ENCODE measurements at regions not wholly inside any gene's neighbourhood (a gene's known extent, or its start where the extent isn't known, plus 50 kb on each side); places are given as distances from the start of the nearest gene placed in this dataset.

- no peaks in the 10 kb centered on the region for H3K27me3 ChIP-seq (ENCODE audit: low read depth, low read length)
- no peaks in the 10 kb centered on the region for H3K36me3 ChIP-seq (ENCODE audit: control insufficient read depth in 1 of 2, insufficient read depth in 2 of 2, low read length in 2 of 2)
- no peak overlapping the region for H3K4me3 ChIP-seq (ENCODE audit: low read depth in 1 of 2, low read length in 2 of 2)
- H3K9me3 ChIP-seq (ENCODE audit: control insufficient read depth in 1 of 2, low read length in 2 of 2): no peaks in the 10 kb centered on the region
- no peaks in the 10 kb centered on the region for H3K4me1 ChIP-seq (ENCODE audit: control insufficient read depth in 1 of 2, insufficient read depth in 2 of 2, low read length in 2 of 2)
- no peak overlapping the region for H3K27ac ChIP-seq (ENCODE audit: low read length)
These were observed 51.2 kb upstream of the TENM4 start for GRCh38 chr11:79492008-79492407.

Measured in muscle layer of duodenum (tissue), 2 donors.